Parathyroid adenoma (tissue), 2 donors: ENCODE measurements at regions not wholly inside any gene's neighbourhood (a gene's known extent, or its start where the extent isn't known, plus 50 kb on each side); places are given as distances from the start of the nearest gene placed in this dataset.

Experiments
- H2AFZ ChIP-seq: fragments of 300-600 bp; sonication (generic); one replicate; pipeline ENCODE4 v1.7.0; 2017; ENCODE audit warnings: antibody characterized with exemption, mild to moderate bottlenecking
- H3K27ac ChIP-seq: fragments of 300-600 bp; sonication (generic); one replicate; pipeline ENCODE4 v1.7.0; 2017
- H3K27me3 ChIP-seq: fragments of 300-600 bp; sonication (generic); one replicate; pipeline ENCODE4 v1.7.0; 2017; ENCODE audit warnings: low read length; ENCODE audit not compliant: control insufficient read depth, insufficient read depth
- H3K36me3 ChIP-seq: fragments of 300-600 bp; sonication (generic); one replicate; pipeline ENCODE4 v1.7.0; 2017; ENCODE audit warnings: low read length; ENCODE audit not compliant: control insufficient read depth, insufficient read depth
- H3K4me1 ChIP-seq: fragments of 300-600 bp; sonication (generic); one replicate; pipeline ENCODE4 v1.7.0; 2017; ENCODE audit warnings: control low read depth
- H3K4me2 ChIP-seq: fragments of 300-600 bp; sonication (generic); one replicate; pipeline ENCODE4 v1.7.0; 2017; ENCODE audit warnings: low read length
- H3K4me3 ChIP-seq: fragments of 300-600 bp; sonication (generic); one replicate; pipeline ENCODE4 v1.7.0; 2017; ENCODE audit warnings: low read depth, low read length
- H3K79me2 ChIP-seq: fragments of 300-600 bp; sonication (generic); one replicate; pipeline ENCODE4 v1.7.0; 2017; ENCODE audit warnings: control low read depth
- H3K9ac ChIP-seq: fragments of 300-600 bp; sonication (generic); one replicate; pipeline ENCODE4 v1.7.0; 2017; ENCODE audit warnings: mild to moderate bottlenecking
- H3K9me3 ChIP-seq: fragments of 300-600 bp; sonication (generic); one replicate; pipeline ENCODE4 v1.7.0; 2017; ENCODE audit warnings: low read length; ENCODE audit not compliant: control insufficient read depth
- TF ChIP-seq, protein P1 (sequence below): fragments of 300-600 bp; sonication (generic); IDR thresholded peaks from one replicate; pipeline ENCODE4 v1.7.0; 2017; ENCODE audit warnings: antibody characterized with exemption, mild to moderate bottlenecking
- donor health status: primary hyperparathyroidism.

DNA sequence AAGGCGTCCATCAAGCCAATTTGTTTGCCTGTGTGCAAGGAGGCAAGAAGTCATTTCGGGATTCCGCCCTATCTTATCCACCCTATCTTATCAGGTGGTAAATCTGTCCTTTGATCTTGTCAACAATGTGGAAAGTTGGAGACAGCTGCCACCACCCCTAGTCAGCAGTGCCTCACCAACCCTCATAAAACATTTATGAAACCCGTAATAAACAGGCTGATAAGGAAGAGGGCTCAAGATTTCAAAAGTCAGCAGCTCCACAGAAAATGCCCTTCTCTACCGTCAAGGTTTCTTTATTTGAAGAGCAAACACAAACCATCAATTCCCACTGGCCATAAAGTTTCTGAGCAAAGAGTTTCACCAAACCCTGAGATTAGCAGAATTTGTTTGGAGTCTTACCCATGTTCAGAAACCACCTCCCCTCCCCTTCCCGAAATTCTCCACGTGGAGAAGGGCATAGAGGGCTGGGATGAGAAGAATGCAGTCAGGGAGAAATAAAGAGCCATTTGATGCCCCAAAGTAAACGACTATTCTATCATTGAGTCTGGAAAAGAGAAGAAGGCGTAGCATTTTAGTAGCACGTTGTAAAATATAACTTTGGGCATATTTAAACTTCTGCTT lies 196.0 kb upstream of the GPR12 start:
- H3K4me1 ChIP-seq, result no peaks in the 10 kb centered on the region
- H3K9ac ChIP-seq, result no peak overlapping the region
- no peak overlapping the region for H3K27ac ChIP-seq
- H3K79me2 ChIP-seq, result no peaks in the 10 kb centered on the region
- H3K4me3 ChIP-seq, result no peak overlapping the region
- no peak overlapping the region for H3K4me2 ChIP-seq
- no peaks in the 10 kb centered on the region for H3K36me3 ChIP-seq
- TF ChIP-seq, protein P1, sequence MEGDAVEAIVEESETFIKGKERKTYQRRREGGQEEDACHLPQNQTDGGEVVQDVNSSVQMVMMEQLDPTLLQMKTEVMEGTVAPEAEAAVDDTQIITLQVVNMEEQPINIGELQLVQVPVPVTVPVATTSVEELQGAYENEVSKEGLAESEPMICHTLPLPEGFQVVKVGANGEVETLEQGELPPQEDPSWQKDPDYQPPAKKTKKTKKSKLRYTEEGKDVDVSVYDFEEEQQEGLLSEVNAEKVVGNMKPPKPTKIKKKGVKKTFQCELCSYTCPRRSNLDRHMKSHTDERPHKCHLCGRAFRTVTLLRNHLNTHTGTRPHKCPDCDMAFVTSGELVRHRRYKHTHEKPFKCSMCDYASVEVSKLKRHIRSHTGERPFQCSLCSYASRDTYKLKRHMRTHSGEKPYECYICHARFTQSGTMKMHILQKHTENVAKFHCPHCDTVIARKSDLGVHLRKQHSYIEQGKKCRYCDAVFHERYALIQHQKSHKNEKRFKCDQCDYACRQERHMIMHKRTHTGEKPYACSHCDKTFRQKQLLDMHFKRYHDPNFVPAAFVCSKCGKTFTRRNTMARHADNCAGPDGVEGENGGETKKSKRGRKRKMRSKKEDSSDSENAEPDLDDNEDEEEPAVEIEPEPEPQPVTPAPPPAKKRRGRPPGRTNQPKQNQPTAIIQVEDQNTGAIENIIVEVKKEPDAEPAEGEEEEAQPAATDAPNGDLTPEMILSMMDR, result no peak
- H3K27me3 ChIP-seq, result no peaks in the 10 kb centered on the region
- no peaks in the 10 kb centered on the region for H3K9me3 ChIP-seq
- H2AFZ ChIP-seq, result no peak overlapping the region

DNA sequence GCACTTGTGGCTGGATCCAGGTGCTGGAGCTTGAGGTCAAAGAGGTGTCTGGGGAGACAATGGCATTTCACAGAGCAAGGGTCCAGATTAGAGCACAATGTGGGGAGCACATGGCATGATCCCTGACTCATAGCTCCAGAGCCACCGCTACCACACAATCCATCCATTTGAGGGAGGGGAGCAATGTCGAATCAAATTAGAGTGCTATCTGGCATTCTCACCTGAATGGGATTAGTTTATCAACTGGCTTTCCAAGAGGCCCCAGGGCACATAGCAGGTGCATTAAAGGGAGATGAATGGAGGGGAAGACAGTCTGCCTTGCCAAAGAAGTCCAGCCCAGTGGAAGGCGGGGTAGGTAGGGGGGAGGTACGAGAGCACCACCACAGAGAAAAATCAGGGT lies 194.4 kb upstream of the GPR12 start:
- Histone ChIP-seq H3K79me2 (no peaks in the 10 kb centered on the region), H3K4me2 (no peak overlapping the region), H3K4me3 (no peak overlapping the region), H3K4me1 (no peaks in the 10 kb centered on the region), H2AFZ (no peak overlapping the region), H3K27me3 (no peaks in the 10 kb centered on the region), H3K9me3 (no peaks in the 10 kb centered on the region), H3K27ac (no peak overlapping the region), H3K9ac (no peak overlapping the region), H3K36me3 (no peaks in the 10 kb centered on the region)
- TF ChIP-seq, protein P1, result no peak

DNA sequence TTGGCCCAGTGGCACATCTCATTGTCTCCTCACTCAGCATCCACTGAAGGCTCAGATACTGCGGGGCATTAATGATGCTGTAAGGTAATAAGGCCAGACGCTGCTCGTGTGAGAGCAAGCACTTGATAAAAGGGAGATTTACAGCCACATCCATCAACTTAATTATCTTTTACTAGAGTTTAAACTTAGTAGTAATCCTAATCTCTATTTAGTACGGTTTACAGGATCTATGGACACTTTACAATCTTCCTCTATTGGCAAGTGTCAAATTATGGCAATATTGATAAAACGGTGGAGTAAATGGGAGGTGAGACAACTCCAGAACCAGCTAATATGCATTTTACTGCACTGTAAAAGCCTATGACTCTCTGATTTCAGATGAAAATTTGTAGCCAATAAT lies 192.7 kb upstream of the GPR12 start:
- TF ChIP-seq, protein P1, result no peak
- Histone ChIP-seq H3K4me2 (no peak overlapping the region), H3K9me3 (no peaks in the 10 kb centered on the region), H3K27ac (no peak overlapping the region), H3K79me2 (no peaks in the 10 kb centered on the region), H3K36me3 (no peaks in the 10 kb centered on the region), H3K9ac (no peak overlapping the region), H2AFZ (no peak overlapping the region), H3K27me3 (no peaks in the 10 kb centered on the region), H3K4me3 (no peak overlapping the region), H3K4me1 (no peaks in the 10 kb centered on the region)

DNA sequence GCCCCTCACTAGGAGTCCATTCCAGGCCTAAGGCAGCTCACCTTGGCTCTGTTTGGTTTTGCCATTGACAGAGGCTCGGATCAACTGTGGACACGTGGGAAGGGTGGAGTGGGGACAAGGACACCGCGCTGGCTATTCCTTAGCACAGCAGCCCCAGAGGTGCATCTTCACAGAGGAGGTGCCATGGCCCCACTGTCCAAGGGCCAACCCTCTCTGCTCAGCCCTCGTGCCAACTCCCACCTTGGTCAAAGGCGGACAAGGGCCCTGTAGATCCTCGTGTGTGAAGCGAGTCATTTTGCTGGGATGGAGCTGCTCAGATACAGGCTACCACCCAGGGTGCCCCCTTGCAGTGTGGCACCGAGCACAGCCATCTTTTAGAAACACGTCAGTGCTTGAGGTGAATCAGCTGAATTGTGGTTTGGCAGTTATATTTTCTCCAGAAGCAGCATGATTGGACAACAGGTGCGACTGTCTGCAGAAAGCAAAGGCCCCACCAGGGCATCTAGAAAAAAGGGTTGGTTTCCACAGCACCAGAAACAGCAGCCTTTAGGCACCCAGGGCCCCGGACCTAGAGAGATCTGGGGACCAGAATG lies 192.1 kb upstream of the GPR12 start:
- no peak overlapping the region for H3K27ac ChIP-seq
- no peak overlapping the region for H2AFZ ChIP-seq
- H3K9me3 ChIP-seq, result no peaks in the 10 kb centered on the region
- TF ChIP-seq, protein P1, result no peak
- no peaks in the 10 kb centered on the region for H3K27me3 ChIP-seq
- no peaks in the 10 kb centered on the region for H3K79me2 ChIP-seq
- H3K9ac ChIP-seq, result no peak overlapping the region
- H3K4me3 ChIP-seq, result no peak overlapping the region
- no peaks in the 10 kb centered on the region for H3K36me3 ChIP-seq
- no peaks in the 10 kb centered on the region for H3K4me1 ChIP-seq
- no peak overlapping the region for H3K4me2 ChIP-seq

DNA sequence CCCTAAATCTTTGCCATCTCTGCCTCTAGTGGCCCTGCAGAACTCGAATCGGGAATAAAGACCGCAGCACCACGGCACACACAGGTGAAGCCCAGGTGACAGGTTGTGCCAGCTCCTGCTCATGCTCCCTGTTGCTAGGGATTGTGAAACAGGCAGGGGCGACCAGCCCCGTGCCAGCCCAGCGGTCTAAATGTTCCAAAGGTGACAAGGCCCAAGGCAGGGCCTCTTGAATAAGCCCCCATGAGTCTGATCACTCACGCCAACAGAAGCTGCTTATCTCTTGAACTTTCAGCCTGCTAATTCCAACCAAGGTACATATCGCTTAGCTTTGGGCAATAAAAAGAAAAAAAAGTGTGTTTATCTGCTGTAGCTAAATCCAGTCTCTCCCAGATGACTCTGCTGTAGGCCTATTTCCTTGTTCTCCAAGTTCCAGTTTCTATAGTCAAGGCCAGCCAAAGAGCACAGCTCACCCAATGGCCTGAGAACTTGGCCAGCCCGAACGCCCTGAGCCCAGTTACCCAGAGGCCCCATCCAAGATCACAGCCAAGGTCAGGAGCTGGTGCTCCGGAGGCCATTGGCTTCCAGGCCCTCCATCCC lies 191.1 kb upstream of the GPR12 start:
- H3K27ac ChIP-seq, result no peak overlapping the region
- TF ChIP-seq, protein P1, result no peak
- no peaks in the 10 kb centered on the region for H3K79me2 ChIP-seq
- no peaks in the 10 kb centered on the region for H3K36me3 ChIP-seq
- no peak overlapping the region for H3K9ac ChIP-seq
- H3K9me3 ChIP-seq, result no peaks in the 10 kb centered on the region
- H3K4me2 ChIP-seq, result no peak overlapping the region
- H3K4me3 ChIP-seq, result no peak overlapping the region
- no peak overlapping the region for H2AFZ ChIP-seq
- no peaks in the 10 kb centered on the region for H3K4me1 ChIP-seq
- H3K27me3 ChIP-seq, result no peaks in the 10 kb centered on the region
